Neural progenitor cell (in vitro differentiated cells): ENCODE measurements at regions not wholly inside any gene's neighbourhood (a gene's known extent, or its start where the extent isn't known, plus 50 kb on each side); places are given as distances from the start of the nearest gene placed in this dataset.

Experiments
- EZH2 ChIP-seq: fragments of 200-600 bp; sonication (generic); IDR thresholded peaks from 2 replicates; pipeline ENCODE4 v1.6.1; 2017; ENCODE audit warnings: antibody characterized with exemption, mild to moderate bottlenecking, moderate library complexity
- EZH2phosphoT487 ChIP-seq: fragments of 200-600 bp; sonication (generic); IDR thresholded peaks from 2 replicates; pipeline ENCODE4 v1.6.1; 2017; ENCODE audit warnings: antibody characterized with exemption
- TF ChIP-seq, protein P1 (sequence below): fragments of 200-600 bp; sonication (generic); IDR thresholded peaks from 2 replicates; pipeline ENCODE4 v1.5.1; 2017; ENCODE audit warnings: antibody characterized with exemption, mild to moderate bottlenecking

DNA sequence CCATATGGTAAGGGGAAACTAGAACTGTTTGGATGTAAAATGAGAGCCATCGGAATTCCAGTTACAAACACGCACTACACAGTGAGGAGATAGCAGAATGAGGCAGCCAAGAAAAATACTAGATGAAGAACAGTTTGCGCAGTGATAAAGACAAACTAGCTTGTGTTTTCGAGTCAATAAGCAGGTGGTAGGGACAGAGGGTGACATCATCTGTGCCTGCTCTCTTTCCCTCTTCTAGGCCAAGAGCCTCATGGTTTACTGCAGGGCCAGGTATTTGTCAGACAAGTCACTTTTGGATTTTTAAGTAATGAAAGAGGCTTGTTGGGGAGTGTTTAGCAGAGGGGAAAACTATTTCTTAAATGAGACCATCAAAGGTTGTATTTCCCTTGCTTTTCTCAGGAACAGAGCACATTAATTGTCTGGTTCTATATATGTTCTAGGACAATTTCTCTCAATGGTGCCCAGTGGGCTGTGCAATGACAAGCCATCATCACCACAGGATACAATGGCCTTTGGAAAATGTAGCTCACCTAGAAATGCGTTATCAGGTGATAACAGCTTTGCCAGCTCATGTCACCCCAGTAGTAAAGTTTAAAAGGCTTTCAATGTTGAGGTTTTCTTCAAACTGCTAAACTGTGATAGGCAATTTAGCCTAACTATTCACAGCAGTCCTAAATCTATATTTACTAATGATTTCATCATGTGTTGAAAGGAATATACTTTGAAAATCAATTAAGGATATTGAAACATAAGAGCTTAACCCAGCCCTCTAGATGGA, 1210.3 kb upstream of the ZEB2 start:
- TF ChIP-seq, protein P1, sequence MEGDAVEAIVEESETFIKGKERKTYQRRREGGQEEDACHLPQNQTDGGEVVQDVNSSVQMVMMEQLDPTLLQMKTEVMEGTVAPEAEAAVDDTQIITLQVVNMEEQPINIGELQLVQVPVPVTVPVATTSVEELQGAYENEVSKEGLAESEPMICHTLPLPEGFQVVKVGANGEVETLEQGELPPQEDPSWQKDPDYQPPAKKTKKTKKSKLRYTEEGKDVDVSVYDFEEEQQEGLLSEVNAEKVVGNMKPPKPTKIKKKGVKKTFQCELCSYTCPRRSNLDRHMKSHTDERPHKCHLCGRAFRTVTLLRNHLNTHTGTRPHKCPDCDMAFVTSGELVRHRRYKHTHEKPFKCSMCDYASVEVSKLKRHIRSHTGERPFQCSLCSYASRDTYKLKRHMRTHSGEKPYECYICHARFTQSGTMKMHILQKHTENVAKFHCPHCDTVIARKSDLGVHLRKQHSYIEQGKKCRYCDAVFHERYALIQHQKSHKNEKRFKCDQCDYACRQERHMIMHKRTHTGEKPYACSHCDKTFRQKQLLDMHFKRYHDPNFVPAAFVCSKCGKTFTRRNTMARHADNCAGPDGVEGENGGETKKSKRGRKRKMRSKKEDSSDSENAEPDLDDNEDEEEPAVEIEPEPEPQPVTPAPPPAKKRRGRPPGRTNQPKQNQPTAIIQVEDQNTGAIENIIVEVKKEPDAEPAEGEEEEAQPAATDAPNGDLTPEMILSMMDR, result no peak
- TF ChIP-seq EZH2 (no peak), EZH2phosphoT487 (no peak)
